ENCODE measurements at regions not wholly inside any gene's neighbourhood (a gene's known extent, or its start where the extent isn't known, plus 50 kb on each side); places are given as distances from the start of the nearest gene placed in this dataset.

GRCh38 chr10:83919187-83919586, 220.1 kb upstream of the GHITM start:
- ChIA-PET POLR2A (no interaction called here), CTCF (no interaction called here), RAD21 (ENCODE audit: low non-redundant PET in 1 of 2, low total read pairs in 2 of 2, uncharacterized antibody in 2 of 2, unreplicated experiment in 2 of 2) (no interaction called here)
- Histone ChIP-seq H3K9me2 (ENCODE audit: insufficient read depth) (no peaks in the 10 kb centered on the region), H3K9me3 (ENCODE audit: control insufficient read depth in 1 of 2, insufficient read depth in 1 of 2, low read depth in 1 of 2, low read length in 2 of 2) (no peaks in the 10 kb centered on the region), H3K27ac (ENCODE audit: low read depth, low read length) (no peak overlapping the region), H2AFZ (ENCODE audit: low read depth, low read length, poor library complexity, severe bottlenecking) (no peak overlapping the region), H3K79me2 (ENCODE audit: insufficient read depth, low read length) (no peaks in the 10 kb centered on the region), H3K27me3 (ENCODE audit: insufficient read depth, low read length) (peaks cover 18% of the 10 kb centered on the region; the same call in 1 of the 2 replicates), H3K4me2 (ENCODE audit: low read length) (no peak overlapping the region), H4K20me1 (ENCODE audit: insufficient read depth) (no peaks in the 10 kb centered on the region), H3K4me1 (ENCODE audit: control insufficient read depth in 1 of 2, insufficient read depth in 2 of 2, low read length in 2 of 2) (peaks cover 0 to 3% of the 10 kb centered on the region in 2 experiments; a peak in 1 of 4 replicates), H3K36me3 (ENCODE audit: control insufficient read depth in 1 of 2, insufficient read depth in 2 of 2, low read length in 2 of 2) (no peaks in the 10 kb centered on the region), H3K9ac (ENCODE audit: low read length) (no peak overlapping the region), H3K4me3 (replicated peaks in 1 of 2; ENCODE audit: low read depth in 1 of 2, low read length in 2 of 2) (no peak overlapping the region)
- ATAC-seq = no peak
- intact Hi-C loops (cut with micrococcal nuclease) = no loop called here
- TF ChIP-seq MAX (IDR thresholded peaks at IDR 0.05) = no peak
- no peak for TF ChIP-seq REST (IDR thresholded peaks at IDR 0.05; ENCODE audit: low read depth)
- TF ChIP-seq SP1 (IDR thresholded peaks at IDR 0.05; ENCODE audit: low read depth) = no peak
- no peak for TF ChIP-seq JUND (IDR thresholded peaks at IDR 0.05)
- no peak for TF ChIP-seq EZH2 (IDR thresholded peaks at IDR 0.05)
- no peak for TF ChIP-seq EZH2phosphoT487 (IDR thresholded peaks at IDR 0.05; ENCODE audit: borderline replicate concordance)
- no peak for TF ChIP-seq ATF3 (IDR thresholded peaks at IDR 0.05)
- no peak for TF ChIP-seq TCF7L2 (IDR thresholded peaks at IDR 0.05; ENCODE audit: borderline replicate concordance, extremely low read depth, insufficient read depth, insufficient read length)
- no peak for TF ChIP-seq POLR2AphosphoS5 (IDR thresholded peaks at IDR 0.05; ENCODE audit: low read depth, low read length)
- TF ChIP-seq CEBPB (IDR thresholded peaks at IDR 0.05; ENCODE audit: low read depth) = no peak
- TF ChIP-seq CBX3 (IDR thresholded peaks at IDR 0.05; ENCODE audit: low read depth) = no peak
- TF ChIP-seq FOSL1 (IDR thresholded peaks at IDR 0.05; ENCODE audit: low read depth) = no peak
- no peak for TF ChIP-seq ZBTB33 (IDR thresholded peaks at IDR 0.05; ENCODE audit: extremely low read depth, insufficient replicate concordance, low read length)
- no peak for TF ChIP-seq CTCF (IDR thresholded peaks at IDR 0.05 in 2 of 3, conservative IDR thresholded peaks at IDR 0.05 in 1 of 3; ENCODE audit: borderline replicate concordance in 1 of 3, insufficient read depth in 1 of 3, low read depth in 2 of 3, low read length in 2 of 3)
- no peak for TF ChIP-seq YY1 (IDR thresholded peaks at IDR 0.05; ENCODE audit: extremely low read depth, insufficient replicate concordance, low read depth, low read length)
- BruUV-seq (replicated peaks) = no TSS peak
- DNase-seq (ENCODE audit: low read depth, low spot score) = no peak

All from HCT116 (cell line).